Stimulated activated naive B cell treated with anti-CD40 and anti-IgM and Interleukin-4, amounts not matched to agents 10 μg/mL and 1 μg/mL and 100 μg/mL, for 72 hours (primary cell): ENCODE measurements at regions not wholly inside any gene's neighbourhood (a gene's known extent, or its start where the extent isn't known, plus 50 kb on each side); places are given as distances from the start of the nearest gene placed in this dataset.

Experiments
- ATAC-seq, 2 donors: fragments of 150-1000 bp; cut with Tn5 transposase; replicated peaks; 2 replicates each; pipeline ENCODE4 v1.10.0; 2021; ENCODE audit warnings: moderate library complexity in 1 of 2
- DNase-seq: peaks from one replicate; pipeline ENCODE4 v3.0.0; 2021
- H3K27ac Mint-ChIP-seq: one replicate; pipeline ENCODE4 v1.8.0; 2022; ENCODE audit warnings: mild to moderate bottlenecking, mixed read lengths
- H3K27me3 Mint-ChIP-seq, 2 donors: one replicate each; pipeline ENCODE4 v1.8.0; 2022; ENCODE audit warnings: mixed read lengths in 2 of 2
- H3K36me3 Mint-ChIP-seq, 2 donors: one replicate each; pipeline ENCODE4 v1.8.0; 2022; ENCODE audit warnings: mixed read lengths in 2 of 2, mild to moderate bottlenecking in 1 of 2
- H3K4me1 Mint-ChIP-seq, 2 donors: one replicate each; pipeline ENCODE4 v1.8.0; 2022; ENCODE audit warnings: mixed read lengths in 2 of 2, mild to moderate bottlenecking in 1 of 2
- H3K4me3 Mint-ChIP-seq, 2 donors: one replicate each; pipeline ENCODE4 v1.8.0; 2022; ENCODE audit warnings: mild to moderate bottlenecking in 2 of 2, mixed read lengths in 2 of 2, moderate library complexity in 1 of 2
- H3K9me3 Mint-ChIP-seq, 2 donors: one replicate each; pipeline ENCODE4 v1.8.0; 2022; ENCODE audit warnings: mixed read lengths in 2 of 2, mild to moderate bottlenecking in 1 of 2

DNA sequence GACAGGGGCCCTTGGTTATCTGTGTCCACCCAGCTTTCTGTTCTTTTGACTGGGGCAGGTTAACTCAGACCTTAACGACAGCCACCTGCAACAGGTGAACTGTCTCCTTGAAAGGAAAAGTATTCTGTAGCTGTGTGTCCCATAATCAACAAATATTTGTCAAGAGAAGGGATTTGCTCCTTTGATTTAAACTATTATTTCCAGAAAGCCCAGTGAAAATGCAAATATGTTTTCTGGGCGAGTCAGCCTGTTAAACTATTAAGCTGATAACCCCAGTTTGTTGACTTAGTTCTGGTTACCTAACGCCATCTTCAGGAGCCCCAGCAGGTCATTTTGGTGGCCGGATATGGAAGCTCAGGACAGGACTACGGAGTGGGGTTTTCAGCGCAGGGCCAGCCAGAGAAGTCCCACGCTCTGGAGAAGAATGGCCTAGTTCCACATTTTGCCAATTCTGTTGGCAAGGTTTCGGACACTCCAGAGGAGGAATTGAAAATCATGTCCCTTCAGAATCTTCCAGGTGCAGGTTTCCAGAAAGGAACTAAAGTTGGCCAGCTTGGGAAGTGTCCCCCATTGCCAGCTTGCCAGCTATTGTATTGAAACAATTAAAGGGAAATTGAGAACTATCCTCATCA lies 54.5 kb downstream of the ADRA2A start:
- no peaks in the 10 kb centered on the region for H3K36me3 Mint-ChIP-seq
- DNase-seq (no peak), ATAC-seq (no peak)
- H3K4me1 Mint-ChIP-seq, result no peaks in the 10 kb centered on the region
- H3K27me3 Mint-ChIP-seq, result peaks cover 13 to 40% of the 10 kb centered on the region in 2 donors
- no peak overlapping the region for H3K27ac Mint-ChIP-seq
- peaks cover 0 to 7% of the 10 kb centered on the region in 2 donors for H3K9me3 Mint-ChIP-seq
- H3K4me3 Mint-ChIP-seq, result no peak overlapping the region

DNA sequence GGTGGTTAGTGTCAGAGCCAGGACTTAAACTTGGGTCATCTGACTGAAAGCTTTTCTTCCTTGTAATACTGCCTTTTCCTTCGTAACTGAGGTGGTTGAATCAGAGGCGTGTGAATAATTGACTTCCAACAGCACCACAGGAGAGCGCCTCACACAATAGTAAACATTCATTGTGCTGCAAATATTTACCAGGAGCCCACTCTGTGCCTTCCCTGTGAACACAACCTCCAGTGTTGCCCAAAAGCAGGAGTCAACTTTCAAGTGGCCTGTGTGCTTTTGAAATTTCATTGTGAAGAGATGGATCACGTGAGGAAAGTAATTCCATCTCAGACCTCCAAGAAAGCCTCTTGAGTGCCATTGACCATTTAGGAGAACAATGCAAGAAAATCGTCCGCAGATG lies 60.2 kb downstream of the ADRA2A start:
- Mint-ChIP-seq H3K36me3 (no peaks in the 10 kb centered on the region), H3K27ac (no peak overlapping the region), H3K4me3 (no peak overlapping the region), H3K9me3 (peaks cover 0 to 7% of the 10 kb centered on the region in 2 donors), H3K27me3 (peaks cover 26 to 54% of the 10 kb centered on the region in 2 donors), H3K4me1 (no peaks in the 10 kb centered on the region)
- ATAC-seq, result no peak
- DNase-seq, result no peak

DNA sequence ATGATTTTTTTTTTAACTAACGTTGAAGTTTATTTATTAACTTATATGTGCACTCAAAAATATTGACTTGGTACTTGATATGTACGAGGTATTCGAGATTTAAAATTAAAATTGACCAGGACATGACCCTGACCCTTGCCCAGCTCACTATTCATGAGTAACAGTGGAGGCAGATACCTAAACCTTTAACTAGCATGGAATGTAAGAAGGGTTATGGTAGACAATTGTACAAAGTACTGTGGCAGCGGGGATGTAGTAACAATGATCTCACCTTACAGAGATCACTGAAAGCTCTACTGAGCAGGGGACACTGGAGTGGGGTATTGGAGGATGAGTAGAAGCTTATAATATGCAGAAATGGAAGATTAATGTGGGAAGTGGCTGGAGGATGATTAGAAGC lies 60.8 kb downstream of the ADRA2A start:
- no peak for ATAC-seq
- Mint-ChIP-seq H3K27me3 (peaks cover 29 to 52% of the 10 kb centered on the region in 2 donors), H3K9me3 (peaks cover 0 to 4% of the 10 kb centered on the region in 2 donors), H3K4me1 (no peaks in the 10 kb centered on the region), H3K27ac (no peak overlapping the region), H3K36me3 (no peaks in the 10 kb centered on the region), H3K4me3 (no peak overlapping the region)
- DNase-seq, result no peak

DNA sequence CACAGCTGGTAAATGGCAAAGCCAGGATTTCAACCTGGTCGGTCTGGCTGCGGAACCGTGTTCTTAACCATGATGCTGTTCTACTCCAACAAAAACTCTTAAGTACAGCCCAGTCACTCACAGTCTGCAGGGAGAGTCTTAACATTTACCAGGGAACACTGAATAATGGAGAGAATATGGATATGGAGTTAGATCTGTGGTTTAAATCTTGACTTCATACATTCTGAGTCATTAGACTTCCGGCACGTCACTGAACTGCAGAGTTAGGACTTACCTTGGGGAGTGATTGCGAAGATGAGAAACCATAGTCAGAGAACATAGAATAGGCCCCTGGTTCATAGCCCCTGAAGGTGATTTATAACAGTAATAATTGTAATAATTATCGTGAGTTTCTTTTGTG lies 61.7 kb downstream of the ADRA2A start:
- Mint-ChIP-seq H3K4me1 (no peaks in the 10 kb centered on the region), H3K36me3 (no peaks in the 10 kb centered on the region)

DNA sequence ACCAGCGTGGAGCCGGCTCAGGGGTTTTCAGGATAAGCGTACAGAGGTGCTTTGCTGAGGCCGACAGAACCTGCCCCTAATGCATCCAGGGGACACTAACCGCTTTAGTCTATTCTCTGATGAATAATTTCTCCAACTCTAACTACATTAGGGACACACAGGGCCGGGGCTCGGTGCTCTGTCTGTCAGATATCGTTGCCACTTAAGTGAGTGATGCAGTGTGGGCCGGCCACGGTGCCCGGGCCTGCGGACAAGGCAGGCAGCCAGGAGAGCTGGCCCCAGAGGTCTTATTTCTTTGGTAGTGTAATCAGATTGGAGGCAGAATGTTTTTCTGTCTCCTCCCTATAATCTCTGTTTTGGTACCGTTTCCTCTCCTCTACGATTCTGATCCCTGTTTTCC lies 62.7 kb downstream of the ADRA2A start:
- DNase-seq (no peak), ATAC-seq (no peak)
- no peaks in the 10 kb centered on the region for H3K4me1 Mint-ChIP-seq
- no peak overlapping the region for H3K27ac Mint-ChIP-seq
- H3K36me3 Mint-ChIP-seq, result no peaks in the 10 kb centered on the region
- H3K4me3 Mint-ChIP-seq, result no peak overlapping the region
- peaks cover 0 to 2% of the 10 kb centered on the region in 2 donors for H3K9me3 Mint-ChIP-seq
- peaks cover 34 to 35% of the 10 kb centered on the region in 2 donors for H3K27me3 Mint-ChIP-seq

More for the DNA sequence above, 61.7 kb downstream of the ADRA2A start:
- no peak overlapping the region for H3K27ac Mint-ChIP-seq
- no peak overlapping the region for H3K4me3 Mint-ChIP-seq
- no peak for DNase-seq
- no peak for ATAC-seq
- peaks cover 35 to 42% of the 10 kb centered on the region in 2 donors for H3K27me3 Mint-ChIP-seq
- H3K9me3 Mint-ChIP-seq, result peaks cover 0 to 2% of the 10 kb centered on the region in 2 donors

DNA sequence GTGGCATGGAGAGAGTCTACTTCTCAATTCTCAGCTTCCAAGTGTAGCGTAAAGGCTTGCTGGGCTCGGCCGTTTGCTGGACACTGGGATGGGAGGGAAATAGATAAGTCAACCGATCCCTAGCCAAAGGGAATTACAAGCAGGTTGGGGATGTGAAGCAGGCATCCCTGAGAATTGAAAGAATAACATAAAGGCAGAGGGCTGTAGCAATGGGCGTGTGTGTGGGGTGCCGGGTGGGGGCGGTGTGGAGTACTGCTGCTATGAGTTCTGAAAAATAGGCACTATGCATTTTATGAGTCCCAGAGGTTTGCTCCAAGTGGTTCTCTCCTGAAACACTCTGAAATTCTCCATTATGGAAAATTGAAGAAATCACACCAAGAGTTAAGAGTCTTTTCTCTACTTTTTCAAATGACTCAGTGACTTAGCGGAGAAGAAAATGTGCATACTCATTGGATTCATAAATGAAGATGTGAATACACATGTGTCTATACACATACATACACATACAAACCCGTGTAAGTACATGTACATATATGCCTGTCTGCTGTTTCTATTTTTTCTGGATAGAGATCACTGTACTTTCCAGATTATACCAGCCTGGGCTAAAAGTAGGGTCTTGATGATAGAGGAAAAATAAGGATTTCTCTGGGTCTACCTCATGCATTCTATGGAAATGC lies 65.4 kb downstream of the ADRA2A start:
- H3K27me3 Mint-ChIP-seq, result peaks cover 31 to 35% of the 10 kb centered on the region in 2 donors

DNA sequence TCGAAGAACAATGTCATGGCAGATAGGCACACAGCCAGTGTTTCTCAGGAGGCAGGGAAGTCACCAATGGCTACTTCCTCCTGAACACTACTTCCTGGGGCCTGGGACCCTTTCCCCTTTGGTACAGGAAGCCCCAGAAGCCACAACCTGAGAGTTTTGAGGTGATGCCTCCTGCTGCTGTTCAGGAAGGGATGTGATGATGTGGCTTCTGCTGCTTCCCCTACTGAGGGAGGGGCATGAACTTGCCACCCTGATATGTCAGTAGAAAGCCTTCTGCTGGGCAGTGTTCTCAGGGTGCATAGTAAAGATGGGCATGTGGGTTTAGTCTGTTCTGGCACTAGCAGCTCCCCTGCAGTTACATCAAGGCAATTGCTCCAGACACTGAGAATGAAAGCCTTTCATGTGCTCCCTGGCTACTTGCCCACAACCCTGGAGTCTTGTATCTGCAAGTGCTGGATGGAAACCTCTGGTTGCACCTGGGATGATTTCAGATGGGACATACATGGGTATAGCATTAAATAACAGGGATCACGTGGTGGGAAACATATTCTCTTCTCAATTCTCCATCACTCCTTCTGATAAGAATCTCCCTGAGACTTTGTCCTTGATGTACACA lies 69.3 kb downstream of the ADRA2A start:
- Mint-ChIP-seq H3K36me3 (no peaks in the 10 kb centered on the region), H3K4me3 (no peak overlapping the region), H3K27me3 (peaks cover 21 to 29% of the 10 kb centered on the region in 2 donors), H3K9me3 (no peaks in the 10 kb centered on the region), H3K27ac (no peak overlapping the region), H3K4me1 (no peaks in the 10 kb centered on the region)
- no peak for ATAC-seq
- DNase-seq, result no peak

More for the DNA sequence above, 65.4 kb downstream of the ADRA2A start:
- ATAC-seq (no peak), DNase-seq (no peak)
- Mint-ChIP-seq H3K9me3 (no peaks in the 10 kb centered on the region), H3K36me3 (no peaks in the 10 kb centered on the region), H3K4me3 (no peak overlapping the region), H3K27ac (no peak overlapping the region), H3K4me1 (no peaks in the 10 kb centered on the region)

DNA sequence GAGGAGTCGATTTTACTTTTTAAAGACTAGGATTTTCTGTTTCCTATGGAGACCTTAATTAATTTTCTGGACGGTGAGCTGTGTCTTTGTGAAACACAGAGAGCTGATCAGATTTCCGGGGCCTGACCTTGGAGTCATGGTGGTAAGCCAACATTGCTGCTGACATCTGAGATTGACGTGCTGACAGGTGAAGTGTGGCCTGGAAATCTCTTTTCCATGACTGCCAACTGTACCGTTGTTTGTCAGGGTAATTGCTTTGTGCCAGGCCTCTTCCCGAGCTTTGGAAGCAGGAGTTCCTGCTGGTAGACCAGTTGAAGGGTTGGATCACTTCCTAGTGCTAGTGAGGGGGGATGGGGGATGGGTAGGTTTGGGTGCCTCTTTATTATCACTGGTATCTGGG lies 71.2 kb downstream of the ADRA2A start:
- DNase-seq (no peak), ATAC-seq (no peak)
- Mint-ChIP-seq H3K36me3 (no peaks in the 10 kb centered on the region), H3K27ac (no peak overlapping the region), H3K4me1 (no peaks in the 10 kb centered on the region), H3K4me3 (no peak overlapping the region), H3K9me3 (no peaks in the 10 kb centered on the region), H3K27me3 (peaks cover 12 to 17% of the 10 kb centered on the region in 2 donors)

DNA sequence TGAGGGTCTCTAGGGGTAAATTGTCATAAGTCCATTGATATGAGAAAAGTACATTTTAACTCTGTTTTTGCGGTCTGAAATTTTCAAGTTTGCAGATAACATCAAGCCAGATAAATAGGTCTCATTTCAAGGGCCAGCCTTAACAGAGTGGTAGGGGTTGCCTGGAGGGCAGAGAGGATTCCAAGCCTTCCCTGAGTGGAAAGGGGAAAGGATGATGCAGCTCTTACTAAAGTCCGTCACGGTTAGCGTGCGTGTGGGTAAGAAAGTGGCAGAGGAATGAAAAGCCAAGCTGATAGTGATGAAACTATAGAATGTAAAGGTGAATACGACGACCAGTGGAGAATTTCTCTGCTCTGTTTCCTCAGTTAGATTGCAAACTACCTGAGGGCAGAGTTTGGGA lies 71.6 kb downstream of the ADRA2A start:
- DNase-seq (no peak), ATAC-seq (no peak)
- Mint-ChIP-seq H3K36me3 (no peaks in the 10 kb centered on the region), H3K9me3 (no peaks in the 10 kb centered on the region), H3K27me3 (peaks cover 9 to 17% of the 10 kb centered on the region in 2 donors), H3K27ac (no peak overlapping the region), H3K4me3 (no peak overlapping the region), H3K4me1 (no peaks in the 10 kb centered on the region)

DNA sequence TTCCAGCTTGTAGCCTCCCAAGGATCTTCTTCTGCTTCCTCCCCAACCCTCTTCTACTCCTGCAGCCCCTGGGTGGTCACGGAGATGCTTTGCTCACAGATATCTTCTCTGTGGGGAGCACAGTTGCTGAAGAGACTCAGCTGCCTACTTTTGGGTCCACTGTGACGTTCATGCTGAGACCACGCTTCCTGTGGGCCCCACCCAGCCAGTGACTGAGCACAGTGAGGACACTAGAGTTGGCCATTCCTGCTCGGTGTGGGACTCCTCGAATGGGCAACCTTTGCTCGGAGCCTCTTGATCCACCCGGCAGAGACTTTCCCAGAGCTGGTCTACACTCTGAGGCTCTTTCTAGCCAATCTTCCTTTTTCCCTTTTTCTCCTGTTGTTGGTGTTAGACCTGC lies 73.9 kb downstream of the ADRA2A start:
- no peaks in the 10 kb centered on the region for H3K36me3 Mint-ChIP-seq
- ATAC-seq (no peak), DNase-seq (no peak)
- no peaks in the 10 kb centered on the region for H3K4me1 Mint-ChIP-seq
- no peak overlapping the region for H3K4me3 Mint-ChIP-seq
- no peaks in the 10 kb centered on the region for H3K9me3 Mint-ChIP-seq
- no peak overlapping the region for H3K27ac Mint-ChIP-seq
- peaks cover 9 to 11% of the 10 kb centered on the region in 2 donors for H3K27me3 Mint-ChIP-seq

DNA sequence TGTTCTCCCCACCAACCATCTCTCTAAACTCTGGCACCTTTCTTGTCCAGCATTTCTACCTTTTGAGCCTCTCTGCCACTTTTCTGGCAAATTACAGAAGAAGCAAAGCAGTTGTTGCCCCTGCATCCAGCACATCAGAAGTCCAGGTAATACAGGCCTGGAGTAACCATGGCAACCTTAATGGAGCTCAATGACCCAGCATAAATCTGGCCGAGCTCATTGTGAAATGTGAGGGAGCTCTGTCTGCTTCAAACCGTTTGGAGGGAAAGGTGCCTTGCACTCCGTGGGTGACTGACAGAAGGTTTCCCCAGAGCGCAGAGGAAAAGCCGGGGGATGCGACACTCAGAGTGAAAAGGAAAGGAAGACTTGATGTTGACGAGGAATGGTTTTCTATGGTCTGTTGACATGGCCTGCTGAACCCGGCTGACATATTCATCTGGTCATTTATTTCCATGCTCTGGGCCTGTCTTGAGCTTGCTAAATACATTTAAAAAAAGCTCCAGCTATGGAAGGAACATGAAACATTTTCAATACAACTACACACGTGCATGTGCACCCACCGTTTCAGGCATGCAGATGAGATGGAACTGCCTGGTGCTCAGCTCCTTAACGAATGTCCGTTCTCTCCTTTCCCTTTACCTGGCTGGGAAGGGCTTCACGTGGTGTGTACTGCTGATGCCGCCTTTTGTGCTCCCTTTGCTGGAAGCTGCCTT lies 74.9 kb downstream of the ADRA2A start:
- Mint-ChIP-seq H3K4me3 (no peak overlapping the region), H3K36me3 (no peaks in the 10 kb centered on the region), H3K9me3 (no peaks in the 10 kb centered on the region), H3K4me1 (no peaks in the 10 kb centered on the region), H3K27me3 (peaks cover 14 to 16% of the 10 kb centered on the region in 2 donors), H3K27ac (no peak overlapping the region)
- DNase-seq (no peak), ATAC-seq (no peak)

DNA sequence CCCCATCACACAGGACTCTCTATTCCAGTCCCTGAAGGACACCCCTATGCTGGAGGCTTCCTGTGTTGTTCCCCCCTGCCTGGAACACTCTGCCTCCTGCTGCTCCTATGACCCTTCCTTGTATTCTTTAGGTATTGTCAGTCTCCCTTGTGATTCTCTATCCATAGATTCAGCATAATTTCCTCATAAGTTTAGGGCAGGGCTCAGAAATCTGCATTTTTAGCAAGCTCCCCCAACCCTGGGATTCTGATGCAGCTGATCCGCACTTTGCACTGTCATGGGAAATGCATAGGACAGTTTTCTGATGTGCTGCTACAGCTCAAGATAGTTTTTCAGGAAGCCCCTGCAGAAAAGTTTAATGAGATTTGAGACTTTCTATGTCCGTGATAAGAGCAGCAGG lies 79.9 kb downstream of the ADRA2A start:
- Mint-ChIP-seq H3K27me3 (peaks cover 17 to 21% of the 10 kb centered on the region in 2 donors), H3K4me3 (no peak overlapping the region), H3K36me3 (no peaks in the 10 kb centered on the region), H3K4me1 (no peaks in the 10 kb centered on the region), H3K27ac (no peak overlapping the region), H3K9me3 (peaks cover 0 to 2% of the 10 kb centered on the region in 2 donors)
- DNase-seq, result no peak
- no peak for ATAC-seq

DNA sequence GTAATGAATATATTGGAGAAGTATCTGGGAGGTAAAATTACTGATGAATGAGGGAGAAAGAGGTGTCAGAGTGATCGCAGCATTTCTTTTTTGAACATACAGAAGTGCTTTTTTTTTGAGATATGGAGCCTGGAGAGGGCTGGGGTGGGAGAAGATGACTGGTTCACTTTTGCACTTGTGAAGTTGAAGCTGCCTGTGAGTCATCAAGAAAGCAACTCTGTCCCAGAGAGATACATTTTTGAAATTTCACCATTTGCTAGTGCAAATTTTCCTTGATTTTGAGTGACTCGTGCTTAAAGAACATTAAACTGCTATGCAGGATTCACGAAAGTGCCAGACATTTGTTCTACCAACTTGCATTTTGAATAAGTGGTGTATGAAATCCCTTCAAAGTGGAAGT lies 81.8 kb downstream of the ADRA2A start:
- Mint-ChIP-seq H3K36me3 (no peaks in the 10 kb centered on the region), H3K27me3 (peaks cover 16 to 23% of the 10 kb centered on the region in 2 donors), H3K27ac (no peak overlapping the region), H3K4me3 (no peak overlapping the region), H3K9me3 (peaks cover 0 to 2% of the 10 kb centered on the region in 2 donors), H3K4me1 (no peaks in the 10 kb centered on the region)
- ATAC-seq, result no peak
- DNase-seq, result no peak

DNA sequence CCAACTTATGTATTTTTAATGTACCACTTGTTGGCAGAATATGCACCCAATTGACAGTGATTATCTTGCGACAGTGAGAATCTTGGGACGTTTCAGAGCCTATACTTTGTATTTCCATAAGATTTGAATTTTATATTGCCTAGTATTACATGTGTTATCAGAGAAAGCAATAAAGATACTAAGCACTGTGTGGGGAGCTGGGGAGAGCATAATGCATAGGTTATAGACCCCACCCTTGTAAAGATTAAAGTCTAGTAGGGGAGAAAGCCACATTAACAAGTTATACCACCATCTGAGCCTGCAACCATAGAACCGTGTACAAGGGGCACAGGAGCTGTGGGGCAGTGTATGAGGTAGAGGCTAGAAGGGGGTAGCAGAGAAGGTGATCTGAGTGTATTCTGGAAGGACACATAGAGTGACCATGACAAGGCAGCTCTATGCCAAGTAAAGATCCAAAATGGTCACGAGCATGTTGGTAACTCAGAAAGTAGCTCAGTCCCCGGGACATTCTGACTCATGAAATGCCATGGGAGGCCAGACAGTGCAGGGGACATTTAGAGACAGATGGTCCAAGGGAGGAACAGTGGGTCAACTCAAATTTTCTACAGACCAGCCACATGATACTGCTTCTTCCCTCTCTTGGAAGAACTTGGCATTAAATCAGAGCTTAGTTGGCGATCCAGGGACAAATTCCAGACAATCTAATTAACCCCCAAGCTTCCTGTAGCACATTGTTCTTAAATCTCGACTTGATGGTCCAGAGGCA lies 84.5 kb downstream of the ADRA2A start:
- Mint-ChIP-seq H3K4me1 (no peaks in the 10 kb centered on the region), H3K9me3 (peaks cover 0 to 3% of the 10 kb centered on the region in 2 donors), H3K27me3 (peaks cover 15 to 21% of the 10 kb centered on the region in 2 donors), H3K36me3 (no peaks in the 10 kb centered on the region), H3K27ac (no peak overlapping the region), H3K4me3 (no peak overlapping the region)
- ATAC-seq, result no peak
- DNase-seq, result no peak
